ENCODE measurements at regions not wholly inside any gene's neighbourhood (a gene's known extent, or its start where the extent isn't known, plus 50 kb on each side); places are given as distances from the start of the nearest gene placed in this dataset.
A peak's percentile ranks its signal among the peaks of the same experiment; 100 is the strongest.

DNA sequence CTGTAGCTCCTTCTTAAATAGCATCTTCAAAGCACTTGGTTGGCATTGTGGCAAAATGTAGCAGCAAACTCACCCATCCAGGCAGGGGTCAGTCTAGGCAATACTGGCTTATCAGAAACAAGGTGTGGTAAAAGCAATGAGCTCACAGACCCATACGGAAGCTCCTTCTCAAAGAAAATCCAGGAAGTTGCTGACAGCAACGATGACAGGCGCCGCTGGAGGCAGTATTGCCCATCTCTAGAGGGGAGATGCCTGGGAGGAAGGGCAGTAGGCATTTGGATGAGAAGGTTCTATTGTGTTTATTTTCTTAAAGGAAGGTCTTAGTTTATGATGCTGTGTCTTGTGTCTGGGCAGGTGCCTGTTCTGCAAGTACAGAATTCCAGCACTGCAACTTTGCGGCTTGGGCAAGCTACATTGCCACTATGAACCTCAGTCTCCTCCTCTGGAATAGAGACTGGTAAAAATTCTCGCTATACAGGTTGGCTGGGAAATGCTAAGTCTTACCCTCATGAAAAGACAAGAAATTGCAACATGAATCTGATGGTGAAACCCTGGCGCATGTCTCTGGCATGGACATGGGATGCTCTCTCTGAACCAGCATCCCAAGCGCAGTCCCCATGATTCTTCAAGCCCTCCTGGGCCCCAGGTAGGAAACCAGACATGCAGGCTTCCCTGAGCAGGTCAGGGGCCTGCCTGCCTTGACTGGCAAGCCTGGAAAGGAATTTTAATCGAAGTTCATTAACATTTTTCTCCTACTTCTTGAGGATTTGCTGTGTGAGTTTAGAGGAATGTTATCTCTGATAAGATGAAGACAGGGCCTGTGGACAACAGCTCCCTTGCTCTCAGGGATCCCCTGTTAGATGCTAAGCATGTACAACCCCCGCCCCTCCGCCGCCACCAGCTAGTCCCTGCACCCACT is 156.0 kb downstream of the TFCP2L1 start:
- TF ChIP-seq CTCF (IDR thresholded peaks at IDR 0.05; ENCODE audit: borderline replicate concordance, control extremely low read depth, extremely low read depth, insufficient read depth, missing control alignments): no peak
- DNase-seq (ENCODE audit: low spot score): peak; percentile 44
- in situ Hi-C loops (cut with MboI; ENCODE audit: low sequenced_read_pairs, unreplicated experiment): no loop called here

DNA sequence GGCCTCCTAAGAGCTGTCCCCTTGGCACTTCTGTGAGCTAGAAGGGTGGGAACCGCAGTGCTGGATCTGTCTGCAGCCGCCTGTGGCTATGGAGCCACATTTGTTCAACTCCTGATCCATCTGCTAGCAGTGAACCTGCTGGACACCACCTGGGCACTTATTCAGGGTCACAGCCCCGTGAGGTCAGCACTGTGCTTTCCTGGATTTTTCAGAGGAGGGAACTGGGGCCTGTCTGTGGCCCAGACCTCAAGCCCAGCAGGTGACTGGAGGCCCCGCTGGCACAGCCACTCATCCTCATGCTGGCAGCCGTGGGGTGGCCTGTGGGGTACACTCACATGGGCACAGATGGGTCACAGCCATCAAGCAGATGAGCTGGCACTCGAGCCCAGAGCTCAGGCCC is 155.3 kb downstream of the TFCP2L1 start:
- no peak for DNase-seq (ENCODE audit: low spot score)
- in situ Hi-C loops (cut with MboI; ENCODE audit: low sequenced_read_pairs, unreplicated experiment): no loop called here
- no peak for TF ChIP-seq CTCF (IDR thresholded peaks at IDR 0.05; ENCODE audit: borderline replicate concordance, control extremely low read depth, extremely low read depth, insufficient read depth, missing control alignments)

- no peak for DNase-seq (ENCODE audit: low spot score)
- in situ Hi-C loops (cut with MboI; ENCODE audit: low sequenced_read_pairs, unreplicated experiment): no loop called here
- TF ChIP-seq CTCF (IDR thresholded peaks at IDR 0.05; ENCODE audit: borderline replicate concordance, control extremely low read depth, extremely low read depth, insufficient read depth, missing control alignments): no peak
These were observed 154.6 kb downstream of the TFCP2L1 start for GRCh38 chr2:121130301-121130850.

DNA sequence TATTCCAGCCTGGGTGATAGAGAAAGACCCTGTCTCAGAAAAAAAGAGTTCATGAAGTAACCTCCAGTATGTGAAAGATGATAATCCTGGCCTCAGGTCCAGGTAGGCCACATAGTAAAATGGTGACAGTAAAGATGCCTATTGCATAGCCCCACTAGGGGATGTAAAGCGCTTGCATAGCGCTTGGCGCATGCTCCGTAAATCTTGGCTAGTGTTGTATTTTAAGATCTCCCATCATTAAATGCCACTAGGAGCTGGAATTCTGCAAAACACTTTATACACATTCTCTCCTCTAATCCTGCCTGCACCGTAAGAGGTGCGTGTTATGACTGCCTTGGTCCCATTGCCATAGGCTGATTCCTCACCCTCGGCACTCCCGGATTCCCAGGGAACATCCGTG is 153.6 kb downstream of the TFCP2L1 start:
- no peak for TF ChIP-seq CTCF (IDR thresholded peaks at IDR 0.05; ENCODE audit: borderline replicate concordance, control extremely low read depth, extremely low read depth, insufficient read depth, missing control alignments)
- DNase-seq (ENCODE audit: low spot score): no peak
- in situ Hi-C loops (cut with MboI; ENCODE audit: low sequenced_read_pairs, unreplicated experiment): no loop called here

DNA sequence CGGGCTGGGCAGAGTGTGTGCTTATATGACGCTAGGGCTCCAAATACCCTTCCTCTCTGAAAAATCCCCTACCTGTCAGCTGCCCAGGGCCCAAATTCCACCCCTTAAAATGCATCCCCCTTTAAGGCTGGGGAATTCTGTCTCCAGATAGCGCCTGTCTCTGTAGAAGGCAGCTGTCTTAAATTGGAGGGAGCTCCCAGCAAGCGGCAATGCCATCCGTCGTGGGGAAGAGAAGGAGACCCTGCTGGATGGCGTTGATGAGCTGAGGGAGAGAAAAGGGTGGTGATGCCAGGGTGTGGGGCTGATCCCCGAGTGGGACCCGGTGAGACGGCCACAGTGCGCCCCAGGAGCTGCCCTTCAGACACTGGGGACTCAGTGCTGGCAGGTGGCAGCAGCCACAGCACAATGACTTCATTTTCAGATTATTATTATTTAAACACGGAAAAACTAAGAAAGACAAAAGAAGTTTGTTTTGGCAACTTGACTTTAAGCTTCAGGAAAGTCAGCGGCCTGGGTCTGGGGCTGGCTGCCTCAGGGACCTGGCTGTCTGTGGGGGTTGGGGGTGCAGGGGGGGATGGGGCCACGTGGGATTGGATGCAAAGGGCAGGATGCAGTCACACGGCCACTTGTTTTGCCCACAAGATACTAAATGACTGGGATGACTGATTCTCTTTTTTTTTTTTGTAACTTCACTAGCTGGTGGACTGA is 152.8 kb downstream of the TFCP2L1 start:
- no peak for TF ChIP-seq CTCF (IDR thresholded peaks at IDR 0.05; ENCODE audit: borderline replicate concordance, control extremely low read depth, extremely low read depth, insufficient read depth, missing control alignments)
- no peak for DNase-seq (ENCODE audit: low spot score)
- in situ Hi-C loops (cut with MboI; ENCODE audit: low sequenced_read_pairs, unreplicated experiment): no loop called here

GRCh38 chr2:121132762-121133107 is 152.3 kb downstream of the TFCP2L1 start:
- TF ChIP-seq CTCF (IDR thresholded peaks at IDR 0.05; ENCODE audit: borderline replicate concordance, control extremely low read depth, extremely low read depth, insufficient read depth, missing control alignments): no peak
- no peak for DNase-seq (ENCODE audit: low spot score)
- in situ Hi-C loops (cut with MboI; ENCODE audit: low sequenced_read_pairs, unreplicated experiment): no loop called here
